ENCODE measurements at regions not wholly inside any gene's neighbourhood (a gene's known extent, or its start where the extent isn't known, plus 50 kb on each side); places are given as distances from the start of the nearest gene placed in this dataset.

GRCh38 chr2:212596688-212597087, 58.1 kb upstream of the ERBB4 start:
- no peak for DNase-seq (ENCODE audit: low read depth, low spot score)
- POLR2A ChIA-PET, result no interaction called here
- H3K4me3 ChIP-seq (ENCODE audit: low read depth, low read length), result no peak overlapping the region
- TF ChIP-seq CTCF (IDR thresholded peaks at IDR 0.05; ENCODE audit: insufficient read depth, low read length, missing control alignments), result no peak
- CTCF ChIA-PET, result interaction anchor here (0.8 kb wide), 1 partner anchor 295 kb away, joined by 3 read pairs; no protein-coding TSS in a partner anchor

DNA sequence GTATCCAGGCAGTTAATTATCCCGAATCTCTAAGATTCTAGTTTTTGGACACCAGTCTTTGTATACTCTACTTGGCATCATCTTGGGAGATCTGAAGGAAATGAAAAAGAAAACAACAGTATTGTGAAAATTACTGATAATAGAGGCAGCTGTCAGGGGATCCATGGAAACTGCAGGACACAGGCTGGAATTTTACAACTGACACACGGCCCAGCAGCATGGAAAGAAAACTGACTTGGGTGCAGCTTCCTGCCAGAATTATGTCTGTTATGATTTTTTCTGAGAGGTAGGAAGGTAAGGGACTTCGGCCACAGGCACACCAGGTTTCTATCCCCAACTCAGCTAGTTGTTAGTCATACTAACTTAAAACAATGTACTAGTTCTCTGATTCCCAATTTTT, 57.7 kb upstream of the ERBB4 start:
- ChIA-PET CTCF (interaction anchor here (0.8 kb wide), 1 partner anchor 296 kb away, joined by 3 read pairs; no protein-coding TSS in a partner anchor), POLR2A (no interaction called here)
- no peak for TF ChIP-seq CTCF (IDR thresholded peaks at IDR 0.05; ENCODE audit: insufficient read depth, low read length, missing control alignments)
- DNase-seq (ENCODE audit: low read depth, low spot score), result no peak
- H3K4me3 ChIP-seq (ENCODE audit: low read depth, low read length), result no peak overlapping the region

DNA sequence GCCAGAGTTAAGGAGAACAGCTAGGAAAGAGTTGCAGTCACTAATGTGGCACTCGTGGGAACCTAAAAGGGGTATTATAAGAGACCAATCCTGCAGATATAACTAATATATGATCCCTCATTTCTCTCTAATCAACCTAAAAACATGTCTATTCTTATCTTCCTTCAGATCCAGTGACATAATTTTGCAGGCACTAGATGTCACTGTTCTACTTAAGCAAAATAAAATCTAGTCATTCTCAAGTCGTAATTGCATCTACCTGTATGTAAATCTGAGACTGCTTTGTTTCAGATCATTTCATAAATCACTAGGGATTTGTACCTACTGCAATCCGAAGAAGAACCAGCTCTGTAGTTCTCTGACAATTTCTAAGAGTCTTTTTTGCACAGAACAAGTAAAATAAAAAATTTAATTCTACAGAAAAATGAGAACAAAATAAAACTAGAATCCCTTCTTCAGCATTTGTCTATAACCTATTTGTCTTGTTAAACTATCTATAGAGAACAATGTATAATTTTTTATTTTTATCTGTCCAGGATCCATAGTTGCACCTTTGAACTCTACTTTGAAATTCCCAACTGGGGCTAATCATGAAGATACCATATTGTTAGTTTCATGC, 56.5 kb upstream of the ERBB4 start:
- CTCF ChIA-PET, result no interaction called here
- POLR2A ChIA-PET, result no interaction called here
- no peak for DNase-seq (ENCODE audit: low read depth, low spot score)
- H3K4me3 ChIP-seq (ENCODE audit: low read depth, low read length), result no peak overlapping the region
- TF ChIP-seq CTCF (IDR thresholded peaks at IDR 0.05; ENCODE audit: insufficient read depth, low read length, missing control alignments), result no peak

GRCh38 chr2:212592695-212593094, 54.1 kb upstream of the ERBB4 start:
- no peak for DNase-seq (ENCODE audit: low read depth, low spot score)
- CTCF ChIA-PET, result no interaction called here
- no peak for TF ChIP-seq CTCF (IDR thresholded peaks at IDR 0.05; ENCODE audit: insufficient read depth, low read length, missing control alignments)
- POLR2A ChIA-PET, result no interaction called here
- H3K4me3 ChIP-seq (ENCODE audit: low read depth, low read length), result no peak overlapping the region

Measured in AG04449 (cell line).